Neural cell (in vitro differentiated cells): ENCODE measurements at regions not wholly inside any gene's neighbourhood (a gene's known extent, or its start where the extent isn't known, plus 50 kb on each side); places are given as distances from the start of the nearest gene placed in this dataset.

Experiments
- H2AFZ ChIP-seq: fragments of 200-600, 300-800 bp; sonication (generic), shearing (Covaris generic); 2 replicates; pipeline ENCODE4 v1.6.0; 2014; ENCODE audit warnings: low read depth, mild to moderate bottlenecking, antibody characterized with exemption, low read length, moderate library complexity
- H3F3A ChIP-seq: fragments of 200-600 bp; shearing (Covaris generic); 2 replicates; pipeline ENCODE4 v1.6.1; 2016; ENCODE audit warnings: mild to moderate bottlenecking, moderate library complexity, mixed read lengths, antibody characterized with exemption, low read length; ENCODE audit not compliant: insufficient read depth, poor library complexity, severe bottlenecking
- H3K27ac ChIP-seq: fragments of 200-600, 300-800 bp; sonication (generic), shearing (Covaris generic); 2 replicates; pipeline ENCODE4 v1.5.1; 2014; ENCODE audit warnings: mild to moderate bottlenecking, low read length, moderate library complexity
- H3K27me3 ChIP-seq: fragments of 300-800, 200-600 bp; sonication (generic), shearing (Covaris generic); 2 replicates; pipeline ENCODE4 v1.6.0; 2014; ENCODE audit warnings: mild to moderate bottlenecking, low read depth, low read length, moderate library complexity; ENCODE audit not compliant: insufficient read depth
- H3K36me3 ChIP-seq: fragments of 300-800, 200-600 bp; sonication (generic), shearing (Covaris generic); 2 replicates; pipeline ENCODE4 v1.5.1; 2014; ENCODE audit warnings: mild to moderate bottlenecking, antibody characterized with exemption, low read length, moderate library complexity; ENCODE audit not compliant: insufficient read depth
- H3K4me2 ChIP-seq: fragments of 300-800, 200-600 bp; sonication (generic), shearing (Covaris generic); 2 replicates; pipeline ENCODE4 v1.6.0; 2014; ENCODE audit warnings: mild to moderate bottlenecking, low read length
- H3K4me3 ChIP-seq: fragments of 300-800, 200-600 bp; sonication (generic), shearing (Covaris generic); 2 replicates; pipeline ENCODE4 v1.5.1; 2014; ENCODE audit warnings: mild to moderate bottlenecking, low read length, moderate library complexity
- H3K79me2 ChIP-seq: fragments of 200-600 bp; shearing (Covaris generic); replicated peaks from 2 replicates; pipeline ENCODE4 v1.6.0; 2014; ENCODE audit warnings: mild to moderate bottlenecking, low read length, moderate library complexity; ENCODE audit not compliant: insufficient read depth
- H3K9ac ChIP-seq: fragments of 300-800, 200-600 bp; sonication (generic), shearing (Covaris generic); 2 replicates; pipeline ENCODE4 v1.6.1; 2016; ENCODE audit warnings: mild to moderate bottlenecking, low read length, mixed read lengths
- H3K9me2 ChIP-seq: fragments of 200-600 bp; shearing (Covaris generic); 2 replicates; pipeline ENCODE4 v1.6.1; 2016; ENCODE audit warnings: mild to moderate bottlenecking, low read length, mixed read lengths; ENCODE audit not compliant: insufficient read depth
- H3K9me3 ChIP-seq: fragments of 200-600, 300-800 bp; sonication (generic), shearing (Covaris generic); 2 replicates; pipeline ENCODE4 v1.6.1; 2016; ENCODE audit warnings: mild to moderate bottlenecking, mixed run types, low read length, moderate library complexity, mixed read lengths
- H4K20me1 ChIP-seq: fragments of 200-600 bp; shearing (Covaris generic); 2 replicates; pipeline ENCODE4 v1.6.1; 2016; ENCODE audit warnings: mild to moderate bottlenecking, mixed run types; ENCODE audit not compliant: insufficient read depth
- EP300 ChIP-seq: fragments of 450-650 bp; conservative IDR thresholded peaks from 2 replicates; pipeline ENCODE4 v1.6.1; 2014; ENCODE audit warnings: antibody characterized with exemption, mild to moderate bottlenecking, moderate library complexity; ENCODE audit not compliant: poor library complexity, severe bottlenecking
- EZH2 ChIP-seq: fragments of 200-600, 300-800 bp; shearing (Covaris generic), sonication (generic); IDR thresholded peaks from 2 replicates; pipeline ENCODE4 v1.6.1; 2014; ENCODE audit warnings: antibody characterized with exemption, low read length, borderline replicate concordance, mild to moderate bottlenecking; ENCODE audit not compliant: insufficient read depth, poor library complexity, severe bottlenecking
- MXI1 ChIP-seq: fragments of 450-650 bp; conservative IDR thresholded peaks from 2 replicates; pipeline ENCODE4 v1.6.1; 2014; ENCODE audit warnings: antibody characterized with exemption, mild to moderate bottlenecking; ENCODE audit not compliant: poor library complexity, severe bottlenecking
- POLR2AphosphoS5 ChIP-seq: IDR thresholded peaks from 2 replicates; pipeline ENCODE4 v1.6.1; 2012
- RAD21 ChIP-seq: fragments of 450-650 bp; conservative IDR thresholded peaks from 2 replicates; pipeline ENCODE4 v1.6.1; 2014; ENCODE audit warnings: antibody characterized with exemption, mild to moderate bottlenecking, moderate library complexity
- REST ChIP-seq: IDR thresholded peaks from 2 replicates; pipeline ENCODE4 v1.6.1; 2012; ENCODE audit warnings: borderline replicate concordance
- SMC3 ChIP-seq: fragments of 450-650 bp; conservative IDR thresholded peaks from 2 replicates; pipeline ENCODE4 v1.6.1; 2014; ENCODE audit warnings: antibody characterized with exemption, mild to moderate bottlenecking, moderate library complexity; ENCODE audit not compliant: poor library complexity
- TAF1 ChIP-seq: IDR thresholded peaks from 2 replicates; pipeline ENCODE4 v1.6.1; 2012; ENCODE audit warnings: low read depth
- TF ChIP-seq, protein P1 (sequence below): fragments of 450-650 bp; IDR thresholded peaks from 2 replicates; pipeline ENCODE4 v1.5.1; 2014; ENCODE audit warnings: antibody characterized with exemption, mild to moderate bottlenecking, moderate library complexity; ENCODE audit not compliant: poor library complexity, severe bottlenecking

DNA sequence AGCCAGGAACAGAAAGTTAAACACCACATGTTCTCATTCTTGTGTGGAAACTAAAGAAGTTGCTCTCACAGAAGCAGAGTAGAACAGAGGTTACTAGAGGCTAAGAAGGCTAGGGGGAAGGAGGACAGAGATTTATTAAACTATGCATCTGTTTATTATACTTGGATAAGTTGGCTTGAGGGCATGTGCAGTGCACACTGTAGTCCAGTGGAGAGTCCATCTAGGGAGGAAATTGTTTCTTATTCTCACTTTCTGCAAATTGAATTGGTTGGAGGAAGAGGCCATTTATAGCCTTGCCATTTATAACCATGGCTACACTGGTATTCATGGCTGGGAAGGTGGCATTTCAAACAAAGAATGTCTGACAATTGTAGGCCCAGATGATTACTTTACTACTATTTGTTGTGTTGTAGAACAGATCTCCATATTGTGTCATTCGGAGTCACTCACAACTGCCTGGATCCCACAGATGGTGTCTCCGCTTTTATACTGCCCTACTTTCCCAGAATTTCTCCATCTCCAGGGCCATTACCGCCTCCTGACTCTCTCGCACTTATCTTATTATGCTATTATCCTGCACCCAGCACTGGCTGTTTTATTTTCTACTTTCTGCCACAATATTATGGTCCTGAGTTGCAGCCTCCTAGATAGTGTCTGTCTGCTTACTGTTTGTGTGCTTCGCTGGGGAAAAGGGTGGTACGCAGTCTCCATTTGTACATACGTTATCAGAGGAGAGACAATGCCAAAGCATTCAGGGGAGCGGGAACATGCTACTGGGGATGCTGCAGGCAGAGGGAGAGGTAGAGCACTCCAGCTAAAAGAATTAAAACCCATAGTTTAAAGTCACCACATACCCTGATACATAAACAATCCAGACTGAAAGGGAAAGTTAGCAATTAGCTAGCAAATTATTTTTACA is 169.3 kb upstream of the BLID start:
- Histone ChIP-seq H3F3A (no peaks in the 10 kb centered on the region), H3K4me2 (no peak overlapping the region), H3K27ac (no peak overlapping the region), H3K27me3 (no peaks in the 10 kb centered on the region), H4K20me1 (no peaks in the 10 kb centered on the region), H3K9me3 (no peaks in the 10 kb centered on the region), H3K36me3 (no peaks in the 10 kb centered on the region), H3K9ac (no peak overlapping the region), H3K79me2 (no peaks in the 10 kb centered on the region), H3K4me3 (no peak overlapping the region), H3K9me2 (no peaks in the 10 kb centered on the region), H2AFZ (no peak overlapping the region)
- TF ChIP-seq RAD21 = no peak
- TF ChIP-seq POLR2AphosphoS5 = peak; percentile 82
- TF ChIP-seq SMC3 = no peak
- no peak for TF ChIP-seq TAF1
- TF ChIP-seq EP300 = no peak
- TF ChIP-seq, protein P1, sequence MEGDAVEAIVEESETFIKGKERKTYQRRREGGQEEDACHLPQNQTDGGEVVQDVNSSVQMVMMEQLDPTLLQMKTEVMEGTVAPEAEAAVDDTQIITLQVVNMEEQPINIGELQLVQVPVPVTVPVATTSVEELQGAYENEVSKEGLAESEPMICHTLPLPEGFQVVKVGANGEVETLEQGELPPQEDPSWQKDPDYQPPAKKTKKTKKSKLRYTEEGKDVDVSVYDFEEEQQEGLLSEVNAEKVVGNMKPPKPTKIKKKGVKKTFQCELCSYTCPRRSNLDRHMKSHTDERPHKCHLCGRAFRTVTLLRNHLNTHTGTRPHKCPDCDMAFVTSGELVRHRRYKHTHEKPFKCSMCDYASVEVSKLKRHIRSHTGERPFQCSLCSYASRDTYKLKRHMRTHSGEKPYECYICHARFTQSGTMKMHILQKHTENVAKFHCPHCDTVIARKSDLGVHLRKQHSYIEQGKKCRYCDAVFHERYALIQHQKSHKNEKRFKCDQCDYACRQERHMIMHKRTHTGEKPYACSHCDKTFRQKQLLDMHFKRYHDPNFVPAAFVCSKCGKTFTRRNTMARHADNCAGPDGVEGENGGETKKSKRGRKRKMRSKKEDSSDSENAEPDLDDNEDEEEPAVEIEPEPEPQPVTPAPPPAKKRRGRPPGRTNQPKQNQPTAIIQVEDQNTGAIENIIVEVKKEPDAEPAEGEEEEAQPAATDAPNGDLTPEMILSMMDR = no peak
- TF ChIP-seq REST = peak; percentile 69
- no peak for TF ChIP-seq EZH2
- no peak for TF ChIP-seq MXI1

DNA sequence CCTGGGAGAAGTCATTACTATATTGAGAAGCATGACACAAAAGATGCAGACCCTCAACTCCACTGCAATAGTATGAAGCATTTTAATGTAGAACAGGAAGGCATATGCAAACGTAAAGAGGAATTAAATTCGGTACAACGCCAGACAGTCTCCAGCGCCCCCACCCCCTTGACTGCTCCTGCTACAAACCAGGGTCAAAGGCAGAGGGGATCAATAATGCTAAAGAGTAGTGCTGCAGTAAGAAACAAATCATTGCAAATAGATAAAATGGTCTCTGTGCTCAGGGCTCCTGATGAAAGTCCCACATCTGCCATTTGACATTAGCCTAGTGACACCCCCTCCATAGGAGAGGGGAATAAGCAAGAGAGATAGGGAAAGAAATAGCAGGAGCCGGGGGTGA is 164.9 kb upstream of the BLID start:
- no peaks in the 10 kb centered on the region for H4K20me1 ChIP-seq
- H3K36me3 ChIP-seq = no peaks in the 10 kb centered on the region
- H3K4me2 ChIP-seq = no peak overlapping the region
- no peaks in the 10 kb centered on the region for H3K9me3 ChIP-seq
- H3F3A ChIP-seq = no peaks in the 10 kb centered on the region
- H3K27ac ChIP-seq = no peak overlapping the region
- TF ChIP-seq MXI1 = no peak
- TF ChIP-seq, protein P1 = no peak
- TF ChIP-seq RAD21 = no peak
- no peak for TF ChIP-seq EP300
- TF ChIP-seq TAF1 = no peak
- TF ChIP-seq POLR2AphosphoS5 = no peak
- TF ChIP-seq EZH2 = no peak
- TF ChIP-seq SMC3 = no peak
- no peak for TF ChIP-seq REST
- no peaks in the 10 kb centered on the region for H3K9me2 ChIP-seq
- no peaks in the 10 kb centered on the region for H3K79me2 ChIP-seq
- no peak overlapping the region for H3K4me3 ChIP-seq
- no peak overlapping the region for H3K9ac ChIP-seq
- no peaks in the 10 kb centered on the region for H3K27me3 ChIP-seq
- no peak overlapping the region for H2AFZ ChIP-seq
